RPMI7951 (cell line): ENCODE measurements at regions not wholly inside any gene's neighbourhood (a gene's known extent, or its start where the extent isn't known, plus 50 kb on each side); places are given as distances from the start of the nearest gene placed in this dataset.
A peak's percentile ranks its signal among the peaks of the same experiment; 100 is the strongest.

Source experiments
- DNase-seq: peaks from one replicate; pipeline ENCODE4 v3.0.0-alpha.2; 2012; ENCODE audit warnings: low read depth

- DNase-seq, result peak; percentile 73
These were observed 77.4 kb upstream of the WNT7B start for GRCh38 chr22:46054091-46055073.

DNA sequence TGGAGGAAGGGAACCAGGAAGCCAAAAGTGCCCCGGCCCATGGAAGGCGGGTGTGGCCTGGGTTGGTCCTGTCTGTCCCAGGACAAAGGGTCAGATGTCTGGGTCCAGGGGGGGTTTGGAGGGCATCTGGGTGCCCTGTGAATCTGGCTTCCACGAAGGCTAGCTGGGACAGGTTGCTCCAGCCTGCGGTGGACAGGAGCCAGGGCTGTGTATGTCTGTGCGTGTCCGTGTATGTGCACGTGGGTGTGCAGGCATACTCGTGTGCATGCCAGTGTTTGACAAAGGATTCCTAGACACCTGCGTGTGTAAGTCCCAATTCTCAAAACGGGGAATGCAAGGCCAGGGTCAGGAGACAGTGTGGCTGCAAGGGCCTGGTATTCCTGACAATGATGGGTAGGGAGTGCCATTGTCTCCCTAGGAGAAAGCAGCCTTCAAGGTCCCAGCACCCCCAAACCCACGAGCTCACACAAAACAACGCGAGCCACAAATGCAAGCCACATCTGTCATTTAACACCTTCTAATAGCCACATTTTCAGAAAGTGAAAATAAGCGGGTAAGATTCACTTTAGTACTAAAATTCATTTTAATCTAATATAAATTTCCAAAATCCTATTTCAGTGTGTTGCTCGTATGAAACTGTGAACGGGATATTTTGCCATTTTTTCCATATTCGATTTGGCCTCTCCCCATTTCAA, 78.4 kb upstream of the WNT7B start:
- no peak for DNase-seq

DNA sequence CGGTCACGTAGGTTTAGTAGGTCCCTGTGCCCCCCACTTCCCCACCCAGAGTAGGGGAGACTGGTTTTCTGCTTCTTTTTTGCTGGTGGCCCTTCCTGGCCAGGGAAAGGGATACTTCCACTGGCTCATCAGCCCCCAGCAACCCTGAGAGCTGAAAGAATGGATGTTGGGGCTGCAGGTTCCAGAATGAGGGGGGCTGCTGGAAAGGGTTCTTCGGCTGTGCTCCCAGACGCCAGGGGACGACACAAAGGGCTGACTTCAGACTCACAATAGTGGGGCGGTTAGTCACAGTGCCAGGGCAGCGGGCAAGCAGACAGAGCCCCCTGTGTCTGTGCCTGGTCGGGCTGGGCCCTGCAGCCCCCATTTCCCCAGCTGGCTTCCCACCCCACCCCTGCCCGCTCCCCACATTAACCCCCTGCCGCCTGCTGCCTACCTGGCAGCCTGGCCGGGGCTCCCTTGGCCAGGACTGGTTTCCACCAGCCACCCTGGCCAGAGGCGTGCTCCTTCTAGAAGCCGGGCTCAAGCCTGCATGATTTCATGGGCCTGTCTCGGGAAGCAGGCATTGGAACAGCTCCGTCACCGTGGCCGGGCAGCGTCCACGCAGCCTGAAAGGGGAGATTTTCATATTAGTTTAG, 79.1 kb upstream of the WNT7B start:
- DNase-seq, result no peak

DNA sequence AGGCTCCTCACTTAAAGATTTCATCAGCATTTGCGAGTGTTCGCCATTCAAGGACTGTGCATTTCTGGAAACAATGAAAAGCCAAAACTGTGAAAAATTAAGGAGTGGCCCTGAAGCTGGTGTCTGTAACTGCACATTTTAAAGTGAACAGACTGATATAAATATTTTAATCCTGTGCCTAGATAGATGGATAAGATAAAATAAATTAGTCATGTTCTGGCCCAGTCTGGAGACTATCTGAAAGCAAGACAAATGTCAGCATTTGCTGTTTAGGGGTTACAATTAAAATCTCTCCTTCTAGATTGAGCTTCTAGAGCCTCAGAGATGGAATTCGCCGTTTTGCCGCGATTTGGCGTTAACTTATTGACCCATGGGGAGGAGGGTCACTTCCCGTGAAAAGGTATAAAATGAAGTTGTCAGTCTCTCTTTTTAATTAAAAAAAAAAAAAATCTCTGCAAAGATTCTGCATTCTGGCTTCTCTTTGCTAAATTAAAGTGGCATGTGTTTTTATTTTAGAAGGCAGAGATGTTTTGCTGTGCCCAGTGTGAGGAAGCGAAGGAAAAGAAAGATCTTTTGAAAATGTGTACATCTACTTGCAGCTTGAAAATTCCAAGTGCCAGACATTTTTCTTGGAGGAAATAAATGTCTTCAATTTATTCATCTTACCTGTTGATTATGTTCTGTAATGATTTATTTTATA, 79.7 kb upstream of the WNT7B start:
- no peak for DNase-seq

- DNase-seq, result no peak
These were observed 80.5 kb upstream of the WNT7B start for GRCh38 chr22:46057246-46058090.

GRCh38 chr22:46058091-46058420, 81.1 kb upstream of the WNT7B start:
- peak; percentile 60 for DNase-seq

DNA sequence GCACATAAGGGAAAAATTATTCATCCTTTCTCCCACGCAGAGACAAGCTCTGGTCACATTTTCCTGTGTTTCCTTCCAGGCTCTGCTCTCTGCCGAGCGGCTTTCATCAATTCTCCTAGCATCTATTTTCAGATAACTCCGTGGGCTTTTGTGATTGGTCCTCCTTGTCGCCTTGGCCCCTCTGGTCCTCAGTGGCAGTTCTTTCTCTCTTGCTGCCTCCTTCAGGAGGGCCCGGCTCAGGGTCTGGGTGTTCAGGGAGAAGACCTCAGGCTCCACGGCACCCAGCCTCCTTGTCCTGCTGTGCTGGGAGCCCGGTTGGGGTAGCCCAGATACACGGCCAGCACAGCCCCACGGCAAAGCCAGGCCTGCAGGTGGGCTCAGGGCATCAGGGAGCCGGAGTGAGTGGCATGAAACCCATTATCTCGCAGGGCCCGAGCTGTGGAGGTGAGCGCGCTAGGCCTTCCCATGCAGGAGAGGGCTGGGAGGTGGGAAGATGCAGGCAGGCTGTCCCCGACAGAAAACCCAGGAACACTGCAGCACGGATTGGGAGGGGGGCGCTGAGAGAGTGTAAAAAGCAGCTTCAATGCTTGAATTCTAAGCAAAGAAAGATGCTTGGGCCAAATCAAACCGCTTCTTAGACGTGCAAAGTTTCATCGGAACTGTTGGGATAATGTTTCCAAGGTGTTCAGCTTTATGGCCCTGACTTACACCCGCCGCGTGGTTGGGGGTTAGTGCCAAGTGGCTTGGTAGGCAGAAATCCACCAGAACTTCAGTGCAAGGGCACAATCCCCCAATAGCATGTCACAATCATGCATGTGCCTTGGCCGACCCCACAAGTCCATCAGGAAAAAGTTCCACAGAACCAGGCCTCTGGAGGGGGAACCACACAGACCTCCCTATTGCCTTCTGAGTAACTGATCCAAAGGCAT, 81.9 kb upstream of the WNT7B start:
- no peak for DNase-seq

DNA sequence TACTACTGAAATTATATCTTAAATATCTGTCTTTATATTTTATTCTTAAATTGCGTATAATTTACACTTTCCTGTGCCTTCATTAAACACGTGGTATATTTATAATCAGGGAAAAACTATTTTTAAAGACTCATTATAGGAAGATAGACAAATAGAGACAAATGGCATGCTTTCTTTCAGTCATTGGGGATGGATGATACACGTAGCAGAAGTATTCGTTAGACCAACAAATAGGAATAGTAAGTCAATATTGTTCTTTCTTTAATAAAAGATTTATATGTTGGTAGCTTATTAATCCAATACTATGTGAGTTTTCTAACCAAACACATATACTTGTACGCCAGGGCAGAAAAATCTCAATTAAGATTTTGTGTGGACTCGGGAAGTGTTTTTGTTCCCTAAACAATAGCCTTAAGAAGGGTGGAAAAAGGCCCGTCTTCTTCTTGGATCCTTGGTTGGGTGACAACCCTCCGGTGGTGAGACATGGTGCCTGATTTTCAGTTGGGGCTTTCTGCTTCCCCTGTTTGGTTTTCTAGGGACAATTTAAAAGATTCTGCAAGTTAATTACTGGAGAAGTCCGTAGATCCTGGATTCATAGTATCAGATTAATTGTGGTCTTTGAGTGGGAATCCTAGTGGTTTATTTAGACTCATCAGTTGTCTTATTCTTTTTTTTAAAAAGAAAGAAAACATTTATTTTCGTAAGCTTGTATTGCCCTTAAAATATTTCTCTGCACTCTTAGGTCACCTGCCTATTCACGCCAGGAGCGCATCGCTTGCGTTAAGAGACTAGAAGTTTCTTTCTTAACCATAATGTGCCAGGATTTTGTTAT, 83.5 kb upstream of the WNT7B start:
- no peak for DNase-seq

DNA sequence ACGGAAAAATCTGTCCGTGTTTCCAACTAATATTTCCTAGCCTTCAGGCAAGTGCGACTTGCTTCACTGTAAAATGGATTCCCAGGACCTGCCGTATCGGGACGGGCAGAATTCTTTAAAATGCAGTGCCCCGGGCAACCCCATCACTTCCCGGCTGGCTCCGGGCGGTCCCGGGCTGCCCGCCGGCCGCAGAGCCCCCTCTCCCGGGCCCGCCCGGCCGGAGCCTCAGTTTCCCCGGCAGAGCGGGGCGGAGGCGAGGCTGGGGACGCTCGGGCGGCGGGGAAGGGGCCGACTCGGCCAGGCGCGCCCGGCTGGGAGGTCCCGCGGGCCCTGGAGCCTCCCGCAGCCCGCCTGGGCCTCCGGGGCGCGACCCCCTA, 84.2 kb upstream of the WNT7B start:
- DNase-seq, result no peak

DNA sequence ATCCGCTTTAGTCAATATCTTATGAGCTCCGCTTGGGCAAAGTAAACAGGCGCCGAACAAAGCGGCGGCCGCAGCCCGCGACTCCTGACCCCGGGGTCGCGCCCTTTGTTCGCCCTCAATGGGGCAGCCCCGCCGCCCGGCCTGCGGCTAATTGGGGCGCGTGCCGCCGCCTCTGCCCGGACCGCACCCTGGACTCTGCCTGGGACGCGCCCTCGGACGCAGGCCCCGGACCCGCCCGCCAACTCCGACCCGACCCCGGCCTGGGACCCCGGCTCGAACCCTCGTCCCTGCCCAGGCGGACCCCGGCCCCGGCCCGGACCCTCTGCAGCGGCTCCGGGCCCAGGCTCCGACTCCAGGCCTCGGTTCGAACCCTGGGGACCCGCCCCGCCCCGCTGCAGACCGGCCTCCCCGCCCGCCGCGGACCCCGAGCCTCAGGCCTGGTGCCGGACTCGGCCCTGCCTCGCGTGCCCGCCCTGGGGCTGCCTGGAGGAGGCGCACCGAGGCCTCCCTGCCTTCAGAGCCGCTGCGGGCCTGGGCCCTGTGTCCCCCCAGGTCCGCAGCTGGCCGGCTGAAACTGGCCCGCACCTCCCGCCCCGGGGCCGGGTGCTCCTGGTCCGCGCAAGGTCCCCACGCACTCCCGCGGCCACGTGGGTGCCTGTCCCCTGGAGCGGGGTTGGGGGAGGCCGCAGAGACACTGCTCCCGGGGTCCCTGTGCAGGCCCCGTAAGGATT, 84.7 kb upstream of the WNT7B start:
- DNase-seq, result no peak

- DNase-seq, result no peak
These were observed 85.3 kb upstream of the WNT7B start for GRCh38 chr22:46062232-46062615.

GRCh38 chr22:46062971-46063631, 86.1 kb upstream of the WNT7B start:
- no peak for DNase-seq

GRCh38 chr22:46063846-46064227, 86.5 kb upstream of the PPARA start:
- no peak for DNase-seq

- no peak for DNase-seq
These were observed 85.9 kb upstream of the PPARA start for GRCh38 chr22:46064228-46064965.

DNA sequence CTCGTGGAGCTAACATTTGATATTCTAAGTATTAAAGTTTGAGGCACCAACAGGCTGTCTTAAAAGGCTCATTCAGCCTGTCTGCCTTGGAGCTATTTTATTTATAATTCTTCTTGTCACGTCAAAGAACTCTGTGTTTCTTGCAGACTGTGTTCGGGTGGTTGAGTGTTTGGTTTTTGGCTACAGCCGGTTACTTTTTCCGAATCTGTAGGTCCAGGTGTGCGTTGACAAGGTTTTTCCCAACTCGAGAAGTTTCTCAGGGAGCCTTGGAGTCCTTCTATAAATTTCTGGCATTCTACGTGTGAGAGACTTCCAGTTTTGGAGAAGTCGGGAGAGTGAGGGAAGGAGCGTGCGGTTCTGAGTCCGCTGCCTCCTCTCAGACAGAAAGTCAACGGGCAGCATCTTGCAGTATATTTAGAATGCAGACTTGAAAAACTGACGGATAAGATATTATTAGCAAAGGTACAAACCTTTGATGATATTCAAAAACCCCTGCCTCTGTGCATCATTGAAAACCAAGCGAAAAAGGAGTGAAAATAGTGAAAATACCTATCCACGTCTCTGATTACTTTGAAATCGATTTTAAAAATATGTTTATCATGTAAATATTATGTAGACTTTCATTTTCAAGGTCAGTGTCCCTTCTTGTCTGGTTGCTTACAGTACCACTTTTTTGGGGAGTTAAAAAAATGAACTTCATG, 85.2 kb upstream of the PPARA start:
- DNase-seq, result peak; percentile 41

- no peak for DNase-seq
These were observed 84.5 kb upstream of the PPARA start for GRCh38 chr22:46065691-46066454.
